HT-29 (cell line): ENCODE measurements at regions not wholly inside any gene's neighbourhood (a gene's known extent, or its start where the extent isn't known, plus 50 kb on each side); places are given as distances from the start of the nearest gene placed in this dataset.
"Not testable (repeated sequence)": the region's sequence is repeated elsewhere in the genome, so short reads cannot be mapped to it uniquely, and the experiment has no call there.

Experiments
- DNase-seq: peaks from one replicate; pipeline ENCODE4 v3.0.0-alpha.2; 2015; ENCODE audit warnings: low spot score

- no peak for DNase-seq
These were observed 61.7 kb downstream of the NPS start for GRCh38 chr10:127610816-127611215.

GRCh38 chr10:127614484-127615017 is 65.4 kb downstream of the NPS start:
- DNase-seq: no peak

- no peak for DNase-seq
These were observed 69.7 kb downstream of the NPS start for GRCh38 chr10:127618797-127619196.

- DNase-seq: no peak
These were observed 70.6 kb downstream of the NPS start for GRCh38 chr10:127619546-127620325.

- no peak for DNase-seq
These were observed 86.8 kb downstream of the NPS start for GRCh38 chr10:127635882-127636281.

- DNase-seq: no peak
These were observed 88.1 kb upstream of the FOXI2 start for GRCh38 chr10:127648885-127649284.

GRCh38 chr10:127649642-127650041 is 87.3 kb upstream of the FOXI2 start:
- peak; percentile 12 for DNase-seq

GRCh38 chr10:127657056-127657455 is 79.9 kb upstream of the FOXI2 start:
- no peak for DNase-seq

- not testable (repeated sequence) for DNase-seq
These were observed 60.6 kb upstream of the FOXI2 start for GRCh38 chr10:127676430-127676829.

GRCh38 chr10:127678091-127678490 is 58.9 kb upstream of the FOXI2 start:
- no peak for DNase-seq

GRCh38 chr10:127679642-127680255 is 57.2 kb upstream of the FOXI2 start:
- no peak for DNase-seq
